B cell (primary cell): ENCODE measurements at regions not wholly inside any gene's neighbourhood (a gene's known extent, or its start where the extent isn't known, plus 50 kb on each side); places are given as distances from the start of the nearest gene placed in this dataset.

ENCODE experiments used
- ATAC-seq: fragments of 200-7000 bp; cut with Tn5 transposase; one replicate; pipeline ENCODE4 v1.10.0; 2021; ENCODE audit warnings: low read depth, mild to moderate bottlenecking, moderate number of reproducible peaks, moderate library complexity
- CTCF ChIA-PET: fragments of 350-600 bp; sonication (Branson Sonifier 250); formaldehyde crosslinking; loops from one replicate; lab custom pipeline; 2021; ENCODE audit warnings: antibody characterized with exemption, inconsistent platforms; lab: Charles Lee
- POLR2A ChIA-PET: fragments of 350-600 bp; sonication (Branson Sonifier 250); formaldehyde crosslinking; loops from one replicate; lab custom pipeline; 2021; ENCODE audit warnings: antibody characterized with exemption; lab: Charles Lee
- DNase-seq: peaks from one replicate; pipeline ENCODE4 v3.0.0; 2013
- H2AFZ ChIP-seq: 2 replicates; pipeline ENCODE4 v1.6.1; 2012; ENCODE audit warnings: mild to moderate bottlenecking, low read depth, low read length; ENCODE audit not compliant: insufficient read depth, poor library complexity, severe bottlenecking
- H3K27ac ChIP-seq, 2 donors: 1 replicate in 1 of 2; 2 replicates in 1 of 2; pipeline ENCODE4 v1.5.1; 2012 to 2013; ENCODE audit warnings: low read length in 2 of 2, mild to moderate bottlenecking in 2 of 2, moderate library complexity in 1 of 2
- H3K27me3 ChIP-seq, 4 experiments: fragments of 200-600 bp in 1 of 4; sonication (generic) in 1 of 4; replicated peaks in 1 of 4; 1 replicate in 2 of 4; 2 replicates in 2 of 4; pipeline versions ENCODE4 v1.6.1 to v1.7.0; 2013 to 2016; ENCODE audit warnings: low read length in 3 of 4, mild to moderate bottlenecking in 2 of 4, mixed read lengths in 1 of 4, moderate library complexity in 1 of 4; ENCODE audit not compliant: insufficient read depth in 4 of 4, control insufficient read depth in 3 of 4; ENCODE audit errors: control extremely low read depth in 1 of 4
- H3K36me3 ChIP-seq, 2 experiments: replicated peaks in 1 of 2; 1 replicate in 1 of 2; 2 replicates in 1 of 2; pipeline versions ENCODE4 v1.6.1 to v1.7.1; 2013; ENCODE audit warnings: low read length in 1 of 2; ENCODE audit not compliant: insufficient read depth in 2 of 2, control insufficient read depth in 1 of 2; ENCODE audit errors: control extremely low read depth in 1 of 2, extremely low read depth in 1 of 2
- H3K4me1 ChIP-seq, 2 donors: fragments of 200-600 bp in 1 of 2; sonication (generic) in 1 of 2; 1 replicate in 1 of 2; 2 replicates in 1 of 2; pipeline versions ENCODE4 v1.5.1 to v1.6.1; 2013 to 2017; ENCODE audit warnings: low read length in 2 of 2; ENCODE audit not compliant: control insufficient read depth in 2 of 2, insufficient read depth in 2 of 2
- H3K4me2 ChIP-seq: replicated peaks from 2 replicates; pipeline ENCODE3; 2012; ENCODE audit warnings: mild to moderate bottlenecking, low read depth, low read length; ENCODE audit not compliant: poor library complexity, severe bottlenecking
- H3K4me3 ChIP-seq, 5 experiments: fragments of 200-600 bp in 1 of 5; sonication (generic) in 1 of 5; 1 replicate in 3 of 5; 2 replicates in 2 of 5; pipeline versions ENCODE4 v1.5.1 to v1.7.0; 2011 to 2016; ENCODE audit warnings: low read length in 4 of 5, mild to moderate bottlenecking in 4 of 5, low read depth in 2 of 5, control low read depth in 1 of 5, moderate library complexity in 1 of 5; ENCODE audit not compliant: insufficient read depth in 1 of 5; ENCODE audit errors: control extremely low read depth in 1 of 5, extremely low read depth in 1 of 5
- H3K79me2 ChIP-seq: fragments of 200-600 bp; sonication (generic); one replicate; pipeline ENCODE4 v1.6.0; 2016; ENCODE audit warnings: low read length; ENCODE audit not compliant: control insufficient read depth, insufficient read depth
- H3K9ac ChIP-seq: fragments of 200-600 bp; sonication (generic); 2 replicates; pipeline ENCODE4 v1.6.1; 2017; ENCODE audit warnings: mild to moderate bottlenecking, low read length, moderate library complexity
- H3K9me3 ChIP-seq, 3 donors: one replicate each; pipeline versions ENCODE4 v1.6.1 to v1.7.1; 2013; ENCODE audit warnings: low read length in 2 of 3; ENCODE audit not compliant: control insufficient read depth in 2 of 3, insufficient read depth in 1 of 3; ENCODE audit errors: control extremely low read depth in 1 of 3
- H4K20me1 ChIP-seq: 2 replicates; pipeline ENCODE4 v1.6.0; 2012; ENCODE audit warnings: mild to moderate bottlenecking, low read length; ENCODE audit not compliant: insufficient read depth, control insufficient read depth, poor library complexity, severe bottlenecking
- H3K27ac Mint-ChIP-seq: one replicate; pipeline ENCODE4 v1.8.0; 2021; ENCODE audit warnings: mixed read lengths
- H3K27me3 Mint-ChIP-seq: one replicate; pipeline ENCODE4 v1.8.0; 2021; ENCODE audit warnings: mixed read lengths
- H3K4me1 Mint-ChIP-seq: one replicate; pipeline ENCODE4 v1.8.0; 2021; ENCODE audit warnings: mixed read lengths
- H3K4me3 Mint-ChIP-seq: one replicate; pipeline ENCODE4 v1.8.0; 2021; ENCODE audit warnings: mixed read lengths
- H3K9me3 Mint-ChIP-seq: one replicate; pipeline ENCODE4 v1.8.0; 2022; ENCODE audit warnings: mixed read lengths; ENCODE audit not compliant: insufficient read depth
- CTCF ChIP-seq: fragments of 200-600 bp; IDR thresholded peaks from one replicate; pipeline ENCODE4 v1.8.0; 2022; ENCODE audit warnings: antibody characterized with exemption, mild to moderate bottlenecking
- EZH2 ChIP-seq: IDR thresholded peaks from 2 replicates; pipeline ENCODE4 v1.6.1; 2012; ENCODE audit warnings: borderline replicate concordance, low read depth, mild to moderate bottlenecking, moderate library complexity, low read length; ENCODE audit not compliant: insufficient read depth, poor library complexity, severe bottlenecking
- WGBS: methylation state at CpG from one replicate; pipeline ENCODE4 v1.1.5; 2013; ENCODE audit warnings: missing lambda C conversion rate; ENCODE audit not compliant: insufficient coverage; 5-methylcytosine and 5-hydroxymethylcytosine counted together
- intact Hi-C: fragments of 100-400 bp; cut with micrococcal nuclease; formaldehyde crosslinking; loops from one replicate; pipeline ENCODE4 v1.10.0; 2022

GRCh38 chr3:117548600-117548999 lies 839.0 kb downstream of the TUSC7 start:
- H3K4me3 Mint-ChIP-seq = no peak overlapping the region
- no peaks in the 10 kb centered on the region for H3K4me1 ChIP-seq
- no peaks in the 10 kb centered on the region for H3K9me3 Mint-ChIP-seq
- H3K4me2 ChIP-seq = no peak overlapping the region
- ATAC-seq (no peak), DNase-seq (no peak)
- no peaks in the 10 kb centered on the region for H3K9me3 ChIP-seq
- no peaks in the 10 kb centered on the region for H3K27me3 ChIP-seq
- H3K36me3 ChIP-seq = no peaks in the 10 kb centered on the region
- no peaks in the 10 kb centered on the region for H3K4me1 Mint-ChIP-seq
- CTCF ChIA-PET = no interaction called here
- no peak overlapping the region for H3K27ac ChIP-seq
- no peak overlapping the region for H2AFZ ChIP-seq
- intact Hi-C loops = no loop called here
- WGBS = 95% methylated on average over 3 of the region's 3 CpGs
- no peaks in the 10 kb centered on the region for H3K79me2 ChIP-seq
- H3K9ac ChIP-seq = no peak overlapping the region
- no peak overlapping the region for H3K4me3 ChIP-seq
- POLR2A ChIA-PET = no interaction called here
- no peaks in the 10 kb centered on the region for H4K20me1 ChIP-seq
- no peaks in the 10 kb centered on the region for H3K27me3 Mint-ChIP-seq
- TF ChIP-seq EZH2 = no peak
- TF ChIP-seq CTCF = no peak
- no peak overlapping the region for H3K27ac Mint-ChIP-seq

- Histone ChIP-seq H3K9me3 (no peaks in the 10 kb centered on the region), H2AFZ (no peak overlapping the region), H3K79me2 (no peaks in the 10 kb centered on the region), H3K36me3 (no peaks in the 10 kb centered on the region), H3K4me2 (no peak overlapping the region), H3K27me3 (no peaks in the 10 kb centered on the region), H3K27ac (no peak overlapping the region), H4K20me1 (no peaks in the 10 kb centered on the region), H3K4me1 (no peaks in the 10 kb centered on the region), H3K9ac (no peak overlapping the region), H3K4me3 (no peak overlapping the region)
- Mint-ChIP-seq H3K4me1 (no peaks in the 10 kb centered on the region), H3K4me3 (no peak overlapping the region), H3K27me3 (no peaks in the 10 kb centered on the region), H3K9me3 (peaks cover 3% of the 10 kb centered on the region), H3K27ac (no peak overlapping the region)
- no peak for ATAC-seq
- TF ChIP-seq CTCF (no peak), EZH2 (no peak)
- ChIA-PET POLR2A (no interaction called here), CTCF (interaction anchor here (1.2 kb wide), 1 partner anchor 779 kb away, joined by 4 read pairs; no protein-coding TSS in a partner anchor)
- intact Hi-C loops = no loop called here
- WGBS = no CpG with 5 or more reads among the region's 2 CpGs
- DNase-seq = no peak
Observed at GRCh38 chr3:117549716-117550115, 840.1 kb downstream of the TUSC7 start.
